Skeletal muscle tissue (tissue), 3 donors: ENCODE measurements at regions not wholly inside any gene's neighbourhood (a gene's known extent, or its start where the extent isn't known, plus 50 kb on each side); places are given as distances from the start of the nearest gene placed in this dataset.
"Not testable (repeated sequence)": the region's sequence is repeated elsewhere in the genome, so short reads cannot be mapped to it uniquely, and the experiment has no call there.

Source experiments
- H3K27ac ChIP-seq: one replicate; pipeline ENCODE4 v1.7.0; 2013; ENCODE audit warnings: mild to moderate bottlenecking, low read depth, low read length, inconsistent platforms
- H3K27me3 ChIP-seq, 3 donors: one replicate each; pipeline ENCODE4 v1.7.0; 2013; ENCODE audit warnings: low read length in 3 of 3; ENCODE audit not compliant: control insufficient read depth in 3 of 3, insufficient read depth in 3 of 3
- H3K36me3 ChIP-seq, 3 donors: one replicate each; pipeline ENCODE4 v1.7.0; 2013; ENCODE audit warnings: low read length in 3 of 3; ENCODE audit not compliant: control insufficient read depth in 3 of 3, insufficient read depth in 3 of 3
- H3K4me1 ChIP-seq, 3 donors: one replicate each; pipeline ENCODE4 v1.7.0; 2013; ENCODE audit warnings: low read length in 3 of 3, mild to moderate bottlenecking in 3 of 3; ENCODE audit not compliant: control insufficient read depth in 3 of 3, insufficient read depth in 3 of 3
- H3K4me3 ChIP-seq, 3 donors: one replicate each; pipeline ENCODE4 v1.7.0; 2013; ENCODE audit warnings: low read length in 3 of 3
- H3K9ac ChIP-seq, 3 donors: one replicate each; pipeline ENCODE4 v1.7.0; 2013; ENCODE audit warnings: low read length in 3 of 3, mild to moderate bottlenecking in 3 of 3, moderate library complexity in 2 of 3, low read depth in 1 of 3
- H3K9me3 ChIP-seq, 3 donors: one replicate each; pipeline ENCODE4 v1.7.0; 2013; ENCODE audit warnings: low read length in 3 of 3; ENCODE audit not compliant: control insufficient read depth in 3 of 3
- donor health status: Osteomylitis.

- no peak overlapping the region for H3K4me3 ChIP-seq
- H3K27me3 ChIP-seq: no peaks in the 10 kb centered on the region
- peaks cover 0 to 3% (median 0%) of the 10 kb centered on the region in 3 donors for H3K9me3 ChIP-seq
These were observed 97.3 kb upstream of the CTBP2 start for GRCh38 chr10:125257521-125258108.

GRCh38 chr10:125256026-125256425 is 95.7 kb upstream of the CTBP2 start:
- H3K27me3 ChIP-seq: no peaks in the 10 kb centered on the region
- H3K4me3 ChIP-seq: no peak overlapping the region
- H3K9ac ChIP-seq: no peak overlapping the region
- no peaks in the 10 kb centered on the region for H3K36me3 ChIP-seq
- H3K27ac ChIP-seq: no peak overlapping the region
- no peaks in the 10 kb centered on the region for H3K4me1 ChIP-seq
- H3K9me3 ChIP-seq: peaks cover 0 to 3% (median 0%) of the 10 kb centered on the region in 3 donors

More at GRCh38 chr10:125257521-125258108, 97.3 kb upstream of the CTBP2 start:
- Histone ChIP-seq H3K9ac (no peak overlapping the region), H3K4me1 (no peaks in the 10 kb centered on the region), H3K27ac (no peak overlapping the region), H3K36me3 (no peaks in the 10 kb centered on the region)

- Histone ChIP-seq H3K36me3 (no peaks in the 10 kb centered on the region), H3K27ac (no peak overlapping the region), H3K27me3 (peaks cover 0 to 3% (median 3%) of the 10 kb centered on the region in 3 donors), H3K9me3 (peaks cover 0 to 3% (median 0%) of the 10 kb centered on the region in 3 donors), H3K4me1 (no peaks in the 10 kb centered on the region), H3K4me3 (no peak overlapping the region), H3K9ac (no peak overlapping the region)
These were observed 92.6 kb upstream of the CTBP2 start for GRCh38 chr10:125252937-125253336.

- H3K9ac ChIP-seq, H3K27ac ChIP-seq, H3K27me3 ChIP-seq, H3K4me1 ChIP-seq, H3K36me3 ChIP-seq, H3K9me3 ChIP-seq, H3K4me3 ChIP-seq: not testable (repeated sequence)
These were observed 90.5 kb upstream of the CTBP2 start for GRCh38 chr10:125250834-125251233.

- Histone ChIP-seq H3K27ac (no peak overlapping the region), H3K9ac (no peak overlapping the region), H3K27me3 (peaks cover 0 to 10% (median 3%) of the 10 kb centered on the region in 3 donors), H3K4me1 (no peaks in the 10 kb centered on the region), H3K9me3 (peaks cover 0 to 3% (median 0%) of the 10 kb centered on the region in 3 donors), H3K4me3 (no peak overlapping the region), H3K36me3 (no peaks in the 10 kb centered on the region)
These were observed 89.6 kb upstream of the CTBP2 start for GRCh38 chr10:125249948-125250347.

- H3K4me1 ChIP-seq: no peaks in the 10 kb centered on the region
- no peak overlapping the region for H3K9ac ChIP-seq
- no peaks in the 10 kb centered on the region for H3K36me3 ChIP-seq
- peaks cover 0 to 10% (median 3%) of the 10 kb centered on the region in 3 donors for H3K27me3 ChIP-seq
- H3K9me3 ChIP-seq: peaks cover 0 to 3% (median 0%) of the 10 kb centered on the region in 3 donors
- H3K4me3 ChIP-seq: no peak overlapping the region
- no peak overlapping the region for H3K27ac ChIP-seq
These were observed 88.1 kb upstream of the CTBP2 start for GRCh38 chr10:125248489-125248888.

GRCh38 chr10:125247576-125247975 is 87.2 kb upstream of the CTBP2 start:
- H3K4me3 ChIP-seq: no peak overlapping the region
- H3K9ac ChIP-seq: no peak overlapping the region
- H3K27me3 ChIP-seq: peaks cover 0 to 10% (median 3%) of the 10 kb centered on the region in 3 donors
- no peaks in the 10 kb centered on the region for H3K9me3 ChIP-seq
- no peak overlapping the region for H3K27ac ChIP-seq
- H3K4me1 ChIP-seq: no peaks in the 10 kb centered on the region
- H3K36me3 ChIP-seq: no peaks in the 10 kb centered on the region

GRCh38 chr10:125243532-125244253 is 83.3 kb upstream of the CTBP2 start:
- H3K4me1 ChIP-seq: no peaks in the 10 kb centered on the region
- no peaks in the 10 kb centered on the region for H3K9me3 ChIP-seq
- no peak overlapping the region for H3K4me3 ChIP-seq
- peaks cover 0 to 7% (median 0%) of the 10 kb centered on the region in 3 donors for H3K27me3 ChIP-seq
- H3K9ac ChIP-seq: no peak overlapping the region
- no peaks in the 10 kb centered on the region for H3K36me3 ChIP-seq
- H3K27ac ChIP-seq: no peak overlapping the region

GRCh38 chr10:125238682-125239081 is 78.3 kb upstream of the CTBP2 start:
- Histone ChIP-seq H3K9me3 (no peaks in the 10 kb centered on the region), H3K27me3 (peaks cover 0 to 3% (median 0%) of the 10 kb centered on the region in 3 donors), H3K4me3 (no peak overlapping the region), H3K9ac (no peak overlapping the region), H3K36me3 (no peaks in the 10 kb centered on the region), H3K4me1 (no peaks in the 10 kb centered on the region), H3K27ac (no peak overlapping the region)

GRCh38 chr10:125236091-125236490 is 75.7 kb upstream of the CTBP2 start:
- Histone ChIP-seq H3K9ac (no peak overlapping the region), H3K27me3 (peaks cover 0 to 3% (median 0%) of the 10 kb centered on the region in 3 donors), H3K4me3 (no peak overlapping the region), H3K4me1 (peaks cover 0 to 10% (median 4%) of the 10 kb centered on the region in 3 donors), H3K36me3 (no peaks in the 10 kb centered on the region), H3K27ac (no peak overlapping the region), H3K9me3 (no peaks in the 10 kb centered on the region)
